Testis (tissue), 2 donors: ENCODE measurements at regions not wholly inside any gene's neighbourhood (a gene's known extent, or its start where the extent isn't known, plus 50 kb on each side); places are given as distances from the start of the nearest gene placed in this dataset.

Experiments
- DNase-seq: peaks from one replicate; pipeline ENCODE4 v3.0.0-alpha.2; 2019
- H3K27ac ChIP-seq, 2 donors: fragments of 200-600 bp; sonication (generic); one replicate each; pipeline ENCODE4 v1.5.1; 2019
- H3K27me3 ChIP-seq: fragments of 200-600 bp; sonication (generic); one replicate; pipeline ENCODE4 v1.5.1; 2019
- H3K36me3 ChIP-seq: fragments of 200-600 bp; sonication (generic); one replicate; pipeline ENCODE4 v1.5.1; 2017; ENCODE audit warnings: low read depth; ENCODE audit errors: missing control alignments
- H3K4me1 ChIP-seq: fragments of 200-600 bp; sonication (generic); one replicate; pipeline ENCODE4 v1.5.1; 2019
- H3K4me3 ChIP-seq, 2 donors: fragments of 200-600 bp; sonication (generic); one replicate each; pipeline ENCODE4 v1.5.1; 2017 to 2019
- H3K9me3 ChIP-seq: fragments of 200-600 bp; sonication (generic); one replicate; pipeline ENCODE4 v1.5.1; 2017
- CTCF ChIP-seq, 3 experiments: fragments of 450-650 bp in 2 of 3; fragments of 200-600 bp in 1 of 3; sonication (generic) in 1 of 3; IDR thresholded peaks; one replicate each; pipeline ENCODE4 v1.5.1; 2016 to 2019; ENCODE audit warnings: antibody characterized with exemption in 3 of 3, mild to moderate bottlenecking in 2 of 3, moderate library complexity in 1 of 3
- POLR2A ChIP-seq: fragments of 450-650 bp; IDR thresholded peaks from one replicate; pipeline ENCODE4 v1.6.1; 2017; ENCODE audit warnings: antibody characterized with exemption, mild to moderate bottlenecking, moderate library complexity
- WGBS, 2 donors: methylation state at CpG; one replicate each; pipeline ENCODE4 v1.1.5; 2018; 5-methylcytosine and 5-hydroxymethylcytosine counted together
- intact Hi-C: fragments of 100-400 bp; cut with DNase I; formaldehyde crosslinking; loops from one replicate; pipeline ENCODE4 v1.15.1; 2023; ENCODE audit warnings: low total_unique reads

GRCh38 chr1:113018911-113019310 lies 54.1 kb upstream of the LRIG2 start:
- H3K4me3 ChIP-seq: no peak overlapping the region
- no peaks in the 10 kb centered on the region for H3K4me1 ChIP-seq
- no peaks in the 10 kb centered on the region for H3K9me3 ChIP-seq
- intact Hi-C loops: no loop called here
- DNase-seq: no peak
- H3K27ac ChIP-seq: no peak overlapping the region
- no peaks in the 10 kb centered on the region for H3K36me3 ChIP-seq
- no peaks in the 10 kb centered on the region for H3K27me3 ChIP-seq
- WGBS, 2 donors: 79 to 97% methylated on average over 1 of the region's 1 CpG
- TF ChIP-seq POLR2A (no peak), CTCF (IDR thresholded peaks at IDR 0.05) (no peak)

GRCh38 chr1:113021430-113022085 lies 51.4 kb upstream of the LRIG2 start:
- no peaks in the 10 kb centered on the region for H3K9me3 ChIP-seq
- no peak overlapping the region for H3K4me3 ChIP-seq
- H3K27me3 ChIP-seq: no peaks in the 10 kb centered on the region
- intact Hi-C loops: no loop called here
- no peaks in the 10 kb centered on the region for H3K36me3 ChIP-seq
- WGBS, 2 donors: 68 to 73% methylated on average over 7 of the region's 7 CpGs
- peak overlapping the region in 1 of 2 donors; percentile 19 for H3K27ac ChIP-seq
- TF ChIP-seq CTCF (IDR thresholded peaks at IDR 0.05) (no peak), POLR2A (no peak)
- no peak for DNase-seq
- no peaks in the 10 kb centered on the region for H3K4me1 ChIP-seq
